Neural progenitor cell (in vitro differentiated cells): ENCODE measurements at regions not wholly inside any gene's neighbourhood (a gene's known extent, or its start where the extent isn't known, plus 50 kb on each side); places are given as distances from the start of the nearest gene placed in this dataset.

Experiments used
- CTCF ChIP-seq: fragments of 200-600 bp; sonication (generic); IDR thresholded peaks from 2 replicates; pipeline ENCODE4 v1.5.1; 2017; ENCODE audit warnings: antibody characterized with exemption, mild to moderate bottlenecking
- EZH2 ChIP-seq: fragments of 200-600 bp; sonication (generic); IDR thresholded peaks from 2 replicates; pipeline ENCODE4 v1.6.1; 2017; ENCODE audit warnings: antibody characterized with exemption, mild to moderate bottlenecking, moderate library complexity
- EZH2phosphoT487 ChIP-seq: fragments of 200-600 bp; sonication (generic); IDR thresholded peaks from 2 replicates; pipeline ENCODE4 v1.6.1; 2017; ENCODE audit warnings: antibody characterized with exemption

- TF ChIP-seq CTCF (no peak), EZH2phosphoT487 (no peak), EZH2 (no peak)
These were observed 58.8 kb upstream of the ATP6AP2 start for GRCh38 chrX:40521868-40522450.
